Sigmoid colon (tissue), 6 donors: ENCODE measurements at regions not wholly inside any gene's neighbourhood (a gene's known extent, or its start where the extent isn't known, plus 50 kb on each side); places are given as distances from the start of the nearest gene placed in this dataset.
"Not testable (repeated sequence)": the region's sequence is repeated elsewhere in the genome, so short reads cannot be mapped to it uniquely, and the experiment has no call there.

ENCODE experiments used
- DNase-seq: peaks from one replicate; pipeline ENCODE4 v3.0.0-alpha.2; 2019
- H3K27ac ChIP-seq, 4 donors: fragments of 200-600 bp; sonication (generic); one replicate each; pipeline ENCODE4 v1.5.1; 2016 to 2019; ENCODE audit warnings: mild to moderate bottlenecking in 1 of 4
- H3K27me3 ChIP-seq, 3 donors: fragments of 200-600 bp; sonication (generic); one replicate each; pipeline ENCODE4 v1.5.1; 2019; ENCODE audit warnings: mild to moderate bottlenecking in 1 of 3
- H3K36me3 ChIP-seq, 4 donors: fragments of 200-600 bp; sonication (generic); one replicate each; pipeline ENCODE4 v1.5.1; 2016 to 2019
- H3K4me1 ChIP-seq, 4 donors: fragments of 200-600 bp; sonication (generic); one replicate each; pipeline ENCODE4 v1.5.1; 2017 to 2019
- H3K4me3 ChIP-seq, 4 donors: fragments of 200-600 bp; sonication (generic); one replicate each; pipeline ENCODE4 v1.5.1; 2017 to 2019; ENCODE audit warnings: mild to moderate bottlenecking in 2 of 4, moderate library complexity in 1 of 4
- H3K9me3 ChIP-seq, 4 donors: fragments of 200-600 bp in 3 of 4; sonication (generic) in 3 of 4; one replicate each; pipeline versions ENCODE4 v1.5.1 to v1.6.1; 2013 to 2019
- EP300 ChIP-seq, 4 donors: sonication (generic); formaldehyde crosslinking; IDR thresholded peaks; one replicate each; pipeline ENCODE4 v1.6.1; 2017; ENCODE audit warnings: antibody characterized with exemption in 4 of 4
- POLR2A ChIP-seq, 2 donors: fragments of 450-650 bp; IDR thresholded peaks; one replicate each; pipeline ENCODE4 v1.6.1; 2016; ENCODE audit warnings: antibody characterized with exemption in 2 of 2, mild to moderate bottlenecking in 2 of 2, moderate library complexity in 2 of 2
- POLR2AphosphoS5 ChIP-seq, 4 donors: sonication (generic); formaldehyde crosslinking; IDR thresholded peaks; one replicate each; pipeline ENCODE4 v1.6.1; 2017; ENCODE audit warnings: antibody characterized with exemption in 4 of 4
- WGBS, 2 donors: extraction: QIAGEN DNeasy Blood & Tissue Kit; methylation state at CpG; one replicate each; pipeline ENCODE4 v1.1.7; 2013; 5-methylcytosine and 5-hydroxymethylcytosine counted together
- intact Hi-C: fragments of 100-400 bp; cut with DNase I; formaldehyde crosslinking; loops from one replicate; pipeline ENCODE4 v1.15.1; 2023
- TF ChIP-seq, protein P1 (sequence below), 4 experiments: fragments of 450-650 bp in 3 of 4; fragments of 200-600 bp in 1 of 4; IDR thresholded peaks; one replicate each; pipeline ENCODE4 v1.5.1; 2016 to 2019; ENCODE audit warnings: antibody characterized with exemption in 4 of 4, mild to moderate bottlenecking in 3 of 4, moderate library complexity in 2 of 4
- donor health status: healthy with polysubstance abuse.
- donor health status: healthy.

DNA sequence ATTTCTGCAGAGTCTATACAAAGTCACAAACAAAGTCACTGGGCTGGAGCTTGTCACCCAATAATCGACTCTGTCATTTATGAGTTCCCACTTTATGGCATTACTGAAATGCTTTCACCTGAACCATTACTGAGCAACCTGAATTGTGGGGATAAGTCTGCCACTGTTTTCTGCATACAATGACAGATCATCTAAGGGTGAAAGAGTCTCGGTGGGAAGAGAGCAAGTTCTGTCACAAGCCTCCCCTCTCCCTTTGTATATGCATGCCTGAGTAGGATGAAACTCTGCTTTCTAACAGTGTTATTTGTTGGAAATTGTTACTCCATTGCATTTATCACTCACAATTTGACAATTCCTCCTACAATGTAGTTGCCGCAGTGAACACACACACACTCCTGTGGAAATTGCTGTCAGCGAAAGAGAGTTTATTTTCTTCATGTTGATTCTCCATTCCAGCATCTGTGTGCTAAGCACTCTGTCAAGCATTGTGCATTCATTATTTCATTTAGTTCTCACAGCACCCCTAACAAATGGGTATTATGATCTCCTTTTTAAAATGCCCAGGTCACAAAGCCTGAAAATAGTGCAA, 1732.4 kb upstream of the CDH6 start:
- 56 to 73% methylated on average over 4 of the region's 4 CpGs for WGBS, 2 donors
- intact Hi-C loops = no loop called here

DNA sequence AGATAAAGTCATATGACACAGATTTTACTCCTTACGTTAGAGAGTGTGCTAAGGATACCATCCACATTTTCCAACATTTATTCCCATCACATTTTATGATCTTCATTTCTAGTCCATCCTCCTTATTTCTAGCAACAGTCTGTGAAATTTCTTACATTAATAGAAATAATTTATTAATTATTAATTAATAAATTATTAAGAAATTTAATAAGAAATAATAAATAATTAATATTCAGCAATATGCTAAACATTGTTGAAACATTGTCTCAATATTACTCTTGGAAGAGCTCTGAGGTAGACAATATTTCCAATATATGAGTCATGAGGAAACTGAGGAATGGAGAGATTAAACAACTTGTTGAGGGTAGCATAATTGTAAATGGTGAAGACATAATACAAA, 1742.5 kb upstream of the CDH6 start:
- H3K9me3 ChIP-seq, H3K4me3 ChIP-seq, H3K27me3 ChIP-seq, H3K4me1 ChIP-seq, DNase-seq, H3K36me3 ChIP-seq, intact Hi-C loops, H3K27ac ChIP-seq: not testable (repeated sequence)
- WGBS, 2 donors = 87 to 95% methylated on average over 1 of the region's 1 CpG

More for the DNA sequence above, 1732.4 kb upstream of the CDH6 start:
- no peaks in the 10 kb centered on the region for H3K4me1 ChIP-seq
- H3K4me3 ChIP-seq = no peak overlapping the region
- DNase-seq = no peak
- TF ChIP-seq POLR2AphosphoS5 (IDR thresholded peaks at IDR 0.05) (no peak), EP300 (IDR thresholded peaks at IDR 0.05) (no peak), POLR2A (IDR thresholded peaks at IDR 0.05) (no peak)
- TF ChIP-seq, protein P1, sequence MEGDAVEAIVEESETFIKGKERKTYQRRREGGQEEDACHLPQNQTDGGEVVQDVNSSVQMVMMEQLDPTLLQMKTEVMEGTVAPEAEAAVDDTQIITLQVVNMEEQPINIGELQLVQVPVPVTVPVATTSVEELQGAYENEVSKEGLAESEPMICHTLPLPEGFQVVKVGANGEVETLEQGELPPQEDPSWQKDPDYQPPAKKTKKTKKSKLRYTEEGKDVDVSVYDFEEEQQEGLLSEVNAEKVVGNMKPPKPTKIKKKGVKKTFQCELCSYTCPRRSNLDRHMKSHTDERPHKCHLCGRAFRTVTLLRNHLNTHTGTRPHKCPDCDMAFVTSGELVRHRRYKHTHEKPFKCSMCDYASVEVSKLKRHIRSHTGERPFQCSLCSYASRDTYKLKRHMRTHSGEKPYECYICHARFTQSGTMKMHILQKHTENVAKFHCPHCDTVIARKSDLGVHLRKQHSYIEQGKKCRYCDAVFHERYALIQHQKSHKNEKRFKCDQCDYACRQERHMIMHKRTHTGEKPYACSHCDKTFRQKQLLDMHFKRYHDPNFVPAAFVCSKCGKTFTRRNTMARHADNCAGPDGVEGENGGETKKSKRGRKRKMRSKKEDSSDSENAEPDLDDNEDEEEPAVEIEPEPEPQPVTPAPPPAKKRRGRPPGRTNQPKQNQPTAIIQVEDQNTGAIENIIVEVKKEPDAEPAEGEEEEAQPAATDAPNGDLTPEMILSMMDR (IDR thresholded peaks at IDR 0.05) = no peak
- H3K27ac ChIP-seq = no peak overlapping the region
- H3K9me3 ChIP-seq = no peaks in the 10 kb centered on the region
- H3K36me3 ChIP-seq = no peaks in the 10 kb centered on the region
- no peaks in the 10 kb centered on the region for H3K27me3 ChIP-seq

DNA sequence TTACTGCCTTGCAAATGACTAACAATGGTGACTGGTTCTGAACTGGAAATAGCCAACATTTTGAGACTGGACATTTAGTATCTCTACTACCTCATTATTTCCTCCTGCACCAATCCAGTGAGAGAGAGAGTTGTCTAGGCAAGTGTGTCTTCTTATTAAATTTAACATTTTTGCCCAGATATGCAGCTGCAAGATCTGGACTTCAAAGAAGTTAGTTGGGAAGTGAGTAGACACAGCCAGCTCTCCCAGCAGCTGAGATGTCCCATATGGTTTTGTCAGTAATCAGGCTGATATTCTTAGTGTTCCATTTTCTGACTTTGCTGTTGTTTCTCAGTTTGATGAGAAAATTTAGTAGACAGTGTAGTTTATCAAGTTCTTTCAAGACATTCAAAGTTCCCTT, 1778.8 kb upstream of the CDH6 start:
- Histone ChIP-seq H3K27me3 (no peaks in the 10 kb centered on the region), H3K36me3 (no peaks in the 10 kb centered on the region), H3K4me3 (no peak overlapping the region), H3K27ac (no peak overlapping the region), H3K4me1 (no peaks in the 10 kb centered on the region), H3K9me3 (no peaks in the 10 kb centered on the region)
- intact Hi-C loops = no loop called here
- TF ChIP-seq POLR2AphosphoS5 (IDR thresholded peaks at IDR 0.05) = no peak
- TF ChIP-seq, protein P1 (IDR thresholded peaks at IDR 0.05) = no peak
- no peak for TF ChIP-seq POLR2A (IDR thresholded peaks at IDR 0.05)
- no peak for TF ChIP-seq EP300 (IDR thresholded peaks at IDR 0.05)
- no peak for DNase-seq

DNA sequence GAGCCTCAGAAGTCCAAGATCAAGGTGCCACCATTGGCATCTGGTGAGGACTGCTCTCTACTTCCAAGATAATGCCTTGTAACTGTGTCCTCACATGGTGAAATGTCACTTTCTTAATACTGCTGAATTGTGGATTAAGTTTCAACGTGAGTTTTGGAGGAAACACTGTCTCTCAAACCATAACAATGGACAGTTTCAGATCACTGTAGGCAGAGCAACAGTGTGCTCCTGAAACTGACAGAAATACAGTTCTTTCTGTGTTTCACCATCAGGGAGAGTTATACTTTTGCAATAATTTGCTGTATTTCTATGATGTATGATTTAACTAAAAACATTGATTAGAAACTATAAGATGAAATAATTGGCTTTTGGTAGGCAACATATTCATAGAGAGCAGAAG, 1780.5 kb upstream of the CDH6 start:
- TF ChIP-seq, protein P1 (IDR thresholded peaks at IDR 0.05) = no peak
- TF ChIP-seq POLR2AphosphoS5 (IDR thresholded peaks at IDR 0.05) (no peak), EP300 (IDR thresholded peaks at IDR 0.05) (no peak), POLR2A (IDR thresholded peaks at IDR 0.05) (no peak)
- no peak overlapping the region for H3K27ac ChIP-seq
- H3K4me3 ChIP-seq = no peak overlapping the region
- H3K36me3 ChIP-seq = no peaks in the 10 kb centered on the region
- H3K27me3 ChIP-seq = no peaks in the 10 kb centered on the region
- WGBS, 2 donors = 12 to 29% methylated on average over 1 of the region's 1 CpG
- intact Hi-C loops = no loop called here
- H3K4me1 ChIP-seq = no peaks in the 10 kb centered on the region
- H3K9me3 ChIP-seq = no peaks in the 10 kb centered on the region
- no peak for DNase-seq

DNA sequence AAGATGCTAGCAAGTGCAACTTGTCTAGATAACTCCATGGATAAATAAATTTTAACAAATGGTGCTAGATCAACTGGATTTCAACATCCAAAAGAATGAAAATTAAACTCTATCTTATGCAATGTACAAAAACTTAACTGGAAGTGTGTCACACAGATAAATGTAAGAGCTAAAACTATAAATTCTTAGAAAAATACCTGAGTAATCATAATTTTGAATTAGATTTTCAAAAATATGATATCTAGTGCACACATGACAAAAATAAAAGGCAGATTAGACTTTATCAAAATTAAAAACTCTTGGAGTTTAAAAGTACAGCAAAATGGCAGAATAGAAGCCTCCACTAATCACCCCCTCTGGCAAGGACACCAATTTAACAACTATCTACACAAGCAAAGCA, 1791.2 kb upstream of the CDH6 start:
- DNase-seq = no peak
- Histone ChIP-seq H3K27ac (no peak overlapping the region), H3K36me3 (no peaks in the 10 kb centered on the region), H3K4me3 (no peak overlapping the region), H3K4me1 (no peaks in the 10 kb centered on the region), H3K27me3 (no peaks in the 10 kb centered on the region), H3K9me3 (peaks cover 0 to 13% (median 2%) of the 10 kb centered on the region in 4 donors)
- intact Hi-C loops = no loop called here
- no peak for TF ChIP-seq POLR2A (IDR thresholded peaks at IDR 0.05)
- TF ChIP-seq POLR2AphosphoS5 (IDR thresholded peaks at IDR 0.05) = no peak
- TF ChIP-seq, protein P1 (IDR thresholded peaks at IDR 0.05) = no peak
- TF ChIP-seq EP300 (IDR thresholded peaks at IDR 0.05) = no peak
